Skeletal muscle satellite cell (primary cell): ENCODE measurements at regions not wholly inside any gene's neighbourhood (a gene's known extent, or its start where the extent isn't known, plus 50 kb on each side); places are given as distances from the start of the nearest gene placed in this dataset.

Experiments used
- H3K27me3 ChIP-seq: 2 replicates; pipeline ENCODE4 v1.7.0; 2013; ENCODE audit warnings: low read length; ENCODE audit not compliant: control insufficient read depth, insufficient read depth
- H3K36me3 ChIP-seq: 2 replicates; pipeline ENCODE4 v1.7.0; 2013; ENCODE audit warnings: mild to moderate bottlenecking, control low read depth, low read length; ENCODE audit not compliant: insufficient read depth
- H3K4me1 ChIP-seq: 2 replicates; pipeline ENCODE4 v1.7.0; 2013; ENCODE audit warnings: low read length; ENCODE audit not compliant: control insufficient read depth, insufficient read depth
- H3K4me2 ChIP-seq: 2 replicates; pipeline ENCODE4 v1.7.0; 2013; ENCODE audit warnings: mild to moderate bottlenecking, low read length
- H3K4me3 ChIP-seq: 2 replicates; pipeline ENCODE4 v1.7.0; 2013; ENCODE audit warnings: low read length
- H3K9ac ChIP-seq: 2 replicates; pipeline ENCODE4 v1.7.0; 2013; ENCODE audit warnings: mild to moderate bottlenecking, low read depth, low read length, moderate library complexity
- H3K9me3 ChIP-seq: replicated peaks from 2 replicates; pipeline ENCODE4 v1.7.0; 2013; ENCODE audit warnings: mild to moderate bottlenecking, control low read depth, low read length

GRCh38 chr4:123477711-123478209 is 81.2 kb downstream of the SPRY1 start:
- Histone ChIP-seq H3K9ac (no peak overlapping the region), H3K36me3 (no peaks in the 10 kb centered on the region), H3K27me3 (no peaks in the 10 kb centered on the region), H3K4me1 (no peaks in the 10 kb centered on the region), H3K9me3 (no peaks in the 10 kb centered on the region), H3K4me2 (no peak overlapping the region), H3K4me3 (no peak overlapping the region)

GRCh38 chr4:123478859-123479345 is 82.3 kb downstream of the SPRY1 start:
- no peaks in the 10 kb centered on the region for H3K4me1 ChIP-seq
- no peaks in the 10 kb centered on the region for H3K36me3 ChIP-seq
- no peaks in the 10 kb centered on the region for H3K27me3 ChIP-seq
- H3K9ac ChIP-seq = no peak overlapping the region
- no peak overlapping the region for H3K4me2 ChIP-seq
- H3K4me3 ChIP-seq = no peak overlapping the region
- H3K9me3 ChIP-seq = no peaks in the 10 kb centered on the region

DNA sequence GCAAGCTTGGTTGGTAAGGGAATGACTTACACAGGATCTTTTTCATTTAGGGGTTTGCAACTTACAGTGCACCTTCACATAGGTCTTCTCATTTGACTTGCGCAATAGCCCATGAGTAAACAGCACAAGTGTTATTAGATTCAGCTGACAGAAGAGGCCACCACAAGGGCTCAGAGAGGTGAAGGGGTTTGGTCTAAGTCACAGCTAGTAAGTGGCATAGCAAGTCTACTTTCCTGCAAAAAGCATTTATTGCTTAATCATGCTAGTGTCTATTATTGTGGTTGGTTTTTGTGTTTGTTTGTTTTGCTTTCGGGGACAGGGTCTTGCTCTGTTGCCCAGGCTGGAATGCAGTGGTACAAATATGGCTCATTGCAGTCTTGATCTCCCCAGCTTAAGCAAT is 83.3 kb downstream of the SPRY1 start:
- H3K27me3 ChIP-seq = no peaks in the 10 kb centered on the region
- H3K4me2 ChIP-seq = no peak overlapping the region
- no peaks in the 10 kb centered on the region for H3K4me1 ChIP-seq
- H3K9ac ChIP-seq = no peak overlapping the region
- no peaks in the 10 kb centered on the region for H3K9me3 ChIP-seq
- no peaks in the 10 kb centered on the region for H3K36me3 ChIP-seq
- no peak overlapping the region for H3K4me3 ChIP-seq

DNA sequence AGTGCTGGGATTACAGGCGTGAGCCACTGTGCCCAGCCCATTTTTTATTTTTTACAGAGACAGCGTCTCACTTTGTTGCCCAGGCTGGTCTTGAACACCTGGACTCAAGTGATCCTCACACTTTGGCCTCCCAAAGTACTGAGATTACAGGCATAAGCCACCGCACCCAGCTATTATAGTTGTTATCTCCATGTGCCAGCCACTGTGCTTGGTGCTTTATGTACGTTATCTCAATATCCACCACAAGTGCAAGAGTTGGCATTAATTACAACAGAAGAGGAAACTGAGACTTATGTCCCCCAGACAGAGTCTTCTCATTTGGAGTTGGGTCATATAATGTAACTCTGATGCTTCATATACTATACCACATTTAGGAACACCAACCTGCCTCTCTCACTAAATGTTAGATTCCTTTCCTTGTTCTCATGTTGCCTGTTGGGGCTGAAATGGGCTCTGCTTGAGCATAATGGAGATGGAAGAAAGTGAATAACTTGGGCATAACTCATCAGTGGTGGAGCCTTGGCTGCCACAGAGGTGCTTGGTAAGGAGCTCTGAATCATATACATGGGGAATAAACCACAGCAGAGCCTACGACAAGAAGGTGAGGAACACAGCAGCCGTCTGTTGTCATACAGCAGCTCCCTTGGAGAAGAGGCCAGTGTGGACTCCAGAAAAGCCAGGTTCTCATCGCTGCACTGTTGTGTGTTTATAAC is 84.3 kb downstream of the SPRY1 start:
- Histone ChIP-seq H3K4me2 (no peak overlapping the region), H3K27me3 (no peaks in the 10 kb centered on the region), H3K4me3 (no peak overlapping the region), H3K36me3 (no peaks in the 10 kb centered on the region), H3K9ac (no peak overlapping the region), H3K9me3 (no peaks in the 10 kb centered on the region), H3K4me1 (no peaks in the 10 kb centered on the region)

DNA sequence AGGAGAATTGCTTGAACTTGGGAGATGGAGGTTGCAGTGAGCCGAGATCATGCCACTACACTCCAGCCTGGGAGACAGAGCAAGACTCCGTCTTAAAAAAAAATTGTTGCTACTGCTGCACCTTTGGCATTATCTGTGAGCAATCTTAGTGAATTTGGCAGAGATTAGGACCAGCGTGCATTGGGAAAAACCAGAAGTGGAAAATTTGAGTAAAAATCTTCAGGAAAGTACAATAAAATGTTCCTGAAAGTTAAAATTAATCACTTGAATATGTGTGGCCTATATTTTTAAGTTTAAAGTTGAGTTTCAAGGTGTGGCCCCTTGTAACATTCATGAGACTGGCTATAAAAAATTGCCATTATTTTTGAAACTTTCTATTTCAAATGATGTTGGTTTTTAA is 85.1 kb downstream of the SPRY1 start:
- H3K9ac ChIP-seq = no peak overlapping the region
- H3K4me2 ChIP-seq = no peak overlapping the region
- H3K9me3 ChIP-seq = no peaks in the 10 kb centered on the region
- H3K36me3 ChIP-seq = no peaks in the 10 kb centered on the region
- H3K4me3 ChIP-seq = no peak overlapping the region
- H3K4me1 ChIP-seq = no peaks in the 10 kb centered on the region
- H3K27me3 ChIP-seq = no peaks in the 10 kb centered on the region

GRCh38 chr4:123484291-123484926 is 87.8 kb downstream of the SPRY1 start:
- Histone ChIP-seq H3K4me1 (peaks cover 5% of the 10 kb centered on the region), H3K4me2 (no peak overlapping the region), H3K9me3 (no peaks in the 10 kb centered on the region), H3K9ac (no peak overlapping the region), H3K36me3 (no peaks in the 10 kb centered on the region), H3K27me3 (no peaks in the 10 kb centered on the region), H3K4me3 (no peak overlapping the region)

- H3K4me2 ChIP-seq = no peak overlapping the region
- H3K4me1 ChIP-seq = peaks cover 5% of the 10 kb centered on the region
- H3K4me3 ChIP-seq = no peak overlapping the region
- no peaks in the 10 kb centered on the region for H3K27me3 ChIP-seq
- no peak overlapping the region for H3K9ac ChIP-seq
- H3K9me3 ChIP-seq = no peaks in the 10 kb centered on the region
- no peaks in the 10 kb centered on the region for H3K36me3 ChIP-seq
These were observed 89.0 kb downstream of the SPRY1 start for GRCh38 chr4:123485601-123486000.

DNA sequence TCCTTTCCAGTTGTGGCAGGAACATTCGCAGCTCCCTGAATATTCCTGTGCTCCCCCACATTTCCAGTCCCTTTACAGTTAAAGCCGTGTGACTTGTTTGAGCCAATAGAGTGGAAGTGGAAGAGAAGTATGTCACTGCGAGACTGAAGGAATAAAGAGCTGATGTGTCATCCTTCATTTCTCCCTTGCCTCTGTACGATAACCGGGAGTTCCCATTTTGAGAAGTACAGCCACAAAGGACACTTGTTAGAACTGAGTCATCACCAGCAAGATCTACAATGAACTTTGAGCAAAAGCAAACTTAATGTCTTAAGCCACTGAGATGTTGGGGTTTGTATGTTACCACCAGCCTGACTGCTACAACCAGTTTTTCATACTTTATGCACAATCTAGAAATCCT is 92.3 kb downstream of the SPRY1 start:
- Histone ChIP-seq H3K36me3 (no peaks in the 10 kb centered on the region), H3K9me3 (no peaks in the 10 kb centered on the region), H3K4me3 (no peak overlapping the region), H3K4me2 (no peak overlapping the region), H3K27me3 (no peaks in the 10 kb centered on the region), H3K4me1 (peaks cover 5% of the 10 kb centered on the region), H3K9ac (no peak overlapping the region)

GRCh38 chr4:123495530-123495929 is 98.9 kb downstream of the SPRY1 start:
- H3K9ac ChIP-seq = no peak overlapping the region
- no peaks in the 10 kb centered on the region for H3K36me3 ChIP-seq
- H3K27me3 ChIP-seq = no peaks in the 10 kb centered on the region
- no peaks in the 10 kb centered on the region for H3K9me3 ChIP-seq
- no peaks in the 10 kb centered on the region for H3K4me1 ChIP-seq
- no peak overlapping the region for H3K4me2 ChIP-seq
- H3K4me3 ChIP-seq = no peak overlapping the region

DNA sequence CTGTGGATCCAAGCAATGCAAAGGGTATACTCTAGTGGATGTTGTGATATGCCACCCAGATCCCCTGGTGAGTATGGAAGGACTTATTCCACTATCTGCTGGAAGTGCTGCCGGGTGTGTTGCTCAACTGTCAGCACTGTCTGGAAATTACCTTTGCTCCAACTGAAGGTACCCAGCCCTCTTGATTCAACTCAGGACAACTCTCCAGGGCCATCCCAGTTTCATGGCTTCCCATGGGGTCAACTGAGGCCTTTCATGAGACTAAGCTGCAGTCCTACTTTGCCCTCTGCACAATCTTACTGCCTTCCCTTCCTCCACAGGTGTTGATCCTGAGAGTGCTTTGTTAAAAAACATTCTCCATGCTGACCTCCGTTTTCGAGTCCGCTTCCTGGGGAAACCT is 99.8 kb downstream of the SPRY1 start:
- H3K4me2 ChIP-seq = no peak overlapping the region
- H3K4me1 ChIP-seq = no peaks in the 10 kb centered on the region
- H3K4me3 ChIP-seq = no peak overlapping the region
- H3K27me3 ChIP-seq = no peaks in the 10 kb centered on the region
- no peaks in the 10 kb centered on the region for H3K9me3 ChIP-seq
- H3K36me3 ChIP-seq = no peaks in the 10 kb centered on the region
- H3K9ac ChIP-seq = no peak overlapping the region

GRCh38 chr4:123497340-123497739 is 100.7 kb downstream of the SPRY1 start:
- Histone ChIP-seq H3K4me1 (no peaks in the 10 kb centered on the region), H3K36me3 (no peaks in the 10 kb centered on the region), H3K9ac (no peak overlapping the region), H3K4me2 (no peak overlapping the region), H3K9me3 (no peaks in the 10 kb centered on the region), H3K27me3 (no peaks in the 10 kb centered on the region), H3K4me3 (no peak overlapping the region)

- Histone ChIP-seq H3K27me3 (no peaks in the 10 kb centered on the region), H3K36me3 (no peaks in the 10 kb centered on the region), H3K4me2 (no peak overlapping the region), H3K9ac (no peak overlapping the region), H3K9me3 (no peaks in the 10 kb centered on the region), H3K4me3 (no peak overlapping the region), H3K4me1 (peaks cover 12% of the 10 kb centered on the region)
These were observed 105.1 kb downstream of the SPRY1 start for GRCh38 chr4:123501733-123502132.
